HEK293T (cell line): ENCODE measurements at regions not wholly inside any gene's neighbourhood (a gene's known extent, or its start where the extent isn't known, plus 50 kb on each side); places are given as distances from the start of the nearest gene placed in this dataset.

ENCODE experiments used
- CTCF ChIA-PET: fragments of 350-600 bp; formaldehyde crosslinking; extraction: SDS; loops from one replicate; lab custom pipeline; 2021; ENCODE audit warnings: antibody characterized with exemption, inconsistent platforms; lab: Yijun Ruan, JAX
- POLR2A ChIA-PET: fragments of 350-600 bp; formaldehyde crosslinking; extraction: SDS; loops from one replicate; lab custom pipeline; 2020; ENCODE audit warnings: antibody characterized with exemption, inconsistent platforms; lab: Yijun Ruan, JAX
- DNase-seq: peaks from one replicate; pipeline ENCODE4 v3.0.0; 2012; ENCODE audit warnings: mixed read lengths; ENCODE audit errors: extremely low spot score
- ARNT ChIP-seq: fragments of 450-650 bp; IDR thresholded peaks from 2 replicates; pipeline ENCODE4 v1.6.1; 2017; ENCODE audit warnings: mild to moderate bottlenecking
- BHLHE40 ChIP-seq: fragments of 450-650 bp; IDR thresholded peaks from 2 replicates; pipeline ENCODE4 v1.6.1; 2016; ENCODE audit warnings: mild to moderate bottlenecking, moderate library complexity, borderline replicate concordance
- CTBP1 ChIP-seq: fragments of 450-650 bp; IDR thresholded peaks from 2 replicates; pipeline ENCODE4 v1.6.1; 2016; ENCODE audit warnings: borderline replicate concordance
- ELF4 ChIP-seq: fragments of 450-650 bp; IDR thresholded peaks from 2 replicates; pipeline ENCODE4 v1.6.1; 2017; ENCODE audit warnings: antibody characterized with exemption
- FOXA1 ChIP-seq: fragments of 450-650 bp; IDR thresholded peaks from 2 replicates; pipeline ENCODE4 v1.6.1; 2016; ENCODE audit warnings: mild to moderate bottlenecking
- FOXK2 ChIP-seq: fragments of 450-650 bp; IDR thresholded peaks from 2 replicates; pipeline ENCODE4 v1.6.1; 2016; ENCODE audit warnings: mild to moderate bottlenecking
- FOXM1 ChIP-seq: fragments of 450-650 bp; IDR thresholded peaks from 2 replicates; pipeline ENCODE4 v1.6.1; 2017; ENCODE audit warnings: mild to moderate bottlenecking, borderline replicate concordance
- HDGF ChIP-seq: fragments of 450-650 bp; IDR thresholded peaks from 2 replicates; pipeline ENCODE4 v1.6.1; 2017; ENCODE audit warnings: antibody characterized with exemption, borderline replicate concordance
- L3MBTL2 ChIP-seq: fragments of 450-650 bp; conservative IDR thresholded peaks from 2 replicates; pipeline ENCODE4 v1.6.1; 2016; ENCODE audit warnings: mild to moderate bottlenecking
- LEF1 ChIP-seq: fragments of 450-650 bp; IDR thresholded peaks from 2 replicates; pipeline ENCODE4 v1.6.1; 2017; ENCODE audit warnings: mild to moderate bottlenecking, borderline replicate concordance
- NFRKB ChIP-seq: fragments of 450-650 bp; IDR thresholded peaks from 2 replicates; pipeline ENCODE4 v1.6.1; 2016; ENCODE audit warnings: mild to moderate bottlenecking, moderate library complexity
- SP1 ChIP-seq: fragments of 450-650 bp; IDR thresholded peaks from 2 replicates; pipeline ENCODE4 v1.6.1; 2017
- SUZ12 ChIP-seq: fragments of 450-650 bp; IDR thresholded peaks from 2 replicates; pipeline ENCODE4 v1.6.1; 2016; ENCODE audit warnings: mild to moderate bottlenecking
- TARDBP ChIP-seq: fragments of 450-650 bp; IDR thresholded peaks from 2 replicates; pipeline ENCODE4 v1.6.1; 2016
- ZNF384 ChIP-seq: fragments of 450-650 bp; IDR thresholded peaks from 2 replicates; pipeline ENCODE4 v1.6.1; 2016
- TF ChIP-seq, protein P1 (sequence below): fragments of 450-650 bp; IDR thresholded peaks from 2 replicates; pipeline ENCODE4 v1.6.1; 2016

GRCh38 chr3:74814181-74814580 is 199.7 kb upstream of the CNTN3 start:
- no peak for DNase-seq
- ChIA-PET POLR2A (no interaction called here), CTCF (no interaction called here)
- no peak for TF ChIP-seq SP1
- no peak for TF ChIP-seq ELF4
- TF ChIP-seq ARNT = no peak
- no peak for TF ChIP-seq TARDBP
- no peak for TF ChIP-seq FOXM1
- TF ChIP-seq, protein P1, sequence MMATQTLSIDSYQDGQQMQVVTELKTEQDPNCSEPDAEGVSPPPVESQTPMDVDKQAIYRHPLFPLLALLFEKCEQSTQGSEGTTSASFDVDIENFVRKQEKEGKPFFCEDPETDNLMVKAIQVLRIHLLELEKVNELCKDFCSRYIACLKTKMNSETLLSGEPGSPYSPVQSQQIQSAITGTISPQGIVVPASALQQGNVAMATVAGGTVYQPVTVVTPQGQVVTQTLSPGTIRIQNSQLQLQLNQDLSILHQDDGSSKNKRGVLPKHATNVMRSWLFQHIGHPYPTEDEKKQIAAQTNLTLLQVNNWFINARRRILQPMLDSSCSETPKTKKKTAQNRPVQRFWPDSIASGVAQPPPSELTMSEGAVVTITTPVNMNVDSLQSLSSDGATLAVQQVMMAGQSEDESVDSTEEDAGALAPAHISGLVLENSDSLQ = no peak
- TF ChIP-seq HDGF = no peak
- TF ChIP-seq L3MBTL2 = no peak
- TF ChIP-seq NFRKB = no peak
- no peak for TF ChIP-seq ZNF384
- no peak for TF ChIP-seq FOXK2
- no peak for TF ChIP-seq SUZ12
- no peak for TF ChIP-seq FOXA1
- no peak for TF ChIP-seq CTBP1
- TF ChIP-seq LEF1 = no peak

GRCh38 chr3:74812756-74813155 is 198.3 kb upstream of the CNTN3 start:
- DNase-seq = no peak
- POLR2A ChIA-PET = no interaction called here
- TF ChIP-seq NFRKB (no peak), FOXM1 (no peak), ARNT (no peak), ELF4 (no peak), FOXK2 (no peak), FOXA1 (no peak), SUZ12 (no peak), BHLHE40 (no peak), CTBP1 (no peak), LEF1 (no peak)
- TF ChIP-seq, protein P1 = no peak
- CTCF ChIA-PET = no interaction called here

DNA sequence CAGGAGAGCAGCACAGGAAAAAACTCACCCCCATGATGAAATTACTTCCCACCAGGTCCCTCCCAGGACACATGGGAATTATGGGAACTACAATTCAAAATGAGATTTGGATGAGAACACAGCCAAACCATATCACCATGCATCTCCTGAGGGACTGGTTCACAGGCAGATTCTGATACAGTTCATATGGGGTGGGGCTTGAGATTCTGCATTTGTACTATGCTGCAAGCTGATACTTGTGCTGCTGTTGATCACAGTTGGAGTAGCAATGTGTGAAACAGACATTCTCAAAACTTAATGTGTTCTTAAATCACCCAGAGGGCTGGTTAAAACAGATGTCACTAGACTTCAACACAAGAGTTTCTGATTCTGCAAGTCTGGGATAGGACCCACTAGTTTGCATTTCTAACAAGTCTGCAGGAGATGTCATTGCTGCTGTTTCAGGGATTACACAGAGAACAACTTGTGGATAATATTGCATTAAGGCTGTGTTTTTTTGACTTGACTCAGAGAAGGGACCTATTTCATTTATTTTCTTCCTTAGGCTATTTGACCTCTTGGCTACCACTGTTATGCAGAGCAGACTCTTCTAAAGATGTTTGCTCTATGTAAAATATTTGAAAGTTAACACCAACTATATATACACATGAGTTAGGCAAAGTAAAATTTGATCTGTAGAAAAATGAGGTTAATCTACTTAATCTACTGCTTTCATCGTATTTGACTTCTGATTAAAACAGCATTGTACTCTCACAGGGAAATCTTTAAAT is 194.2 kb upstream of the CNTN3 start:
- POLR2A ChIA-PET = no interaction called here
- TF ChIP-seq BHLHE40 = no peak
- TF ChIP-seq ZNF384 = no peak
- no peak for TF ChIP-seq LEF1
- TF ChIP-seq ELF4 = no peak
- TF ChIP-seq CTBP1 = no peak
- TF ChIP-seq SUZ12 = no peak
- TF ChIP-seq L3MBTL2 = no peak
- no peak for TF ChIP-seq FOXK2
- no peak for TF ChIP-seq NFRKB
- TF ChIP-seq FOXA1 = no peak
- no peak for TF ChIP-seq SP1
- no peak for TF ChIP-seq ARNT
- no peak for TF ChIP-seq HDGF
- TF ChIP-seq FOXM1 = no peak
- no peak for TF ChIP-seq TARDBP
- TF ChIP-seq, protein P1 = no peak
- DNase-seq = no peak
- CTCF ChIA-PET = no interaction called here

DNA sequence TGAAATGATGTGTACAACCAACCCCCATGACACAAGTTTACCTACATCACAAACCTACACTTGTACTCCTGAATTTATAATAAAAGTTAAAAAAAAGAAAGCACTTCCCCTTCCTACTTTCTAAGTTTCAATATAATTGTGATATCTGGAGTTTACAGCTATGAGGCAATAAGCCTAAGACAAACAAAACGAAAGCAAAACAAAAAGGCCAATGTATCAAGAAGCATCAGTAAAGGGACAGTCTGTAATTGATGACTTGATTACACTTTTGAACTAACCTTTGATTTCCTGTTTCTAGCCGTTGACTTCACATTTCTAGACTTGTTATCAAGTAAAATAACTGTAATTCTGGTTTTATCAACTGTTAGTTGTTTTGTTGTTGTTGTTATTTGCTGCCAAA is 187.5 kb upstream of the CNTN3 start:
- ChIA-PET POLR2A (no interaction called here), CTCF (no interaction called here)
- TF ChIP-seq SUZ12 = no peak
- TF ChIP-seq FOXA1 = no peak
- TF ChIP-seq NFRKB = no peak
- no peak for TF ChIP-seq SP1
- no peak for DNase-seq

- ChIA-PET CTCF (no interaction called here), POLR2A (no interaction called here)
- no peak for DNase-seq
- TF ChIP-seq FOXA1 (no peak), HDGF (no peak), ELF4 (no peak), ZNF384 (no peak), SUZ12 (no peak), ARNT (no peak), CTBP1 (no peak), L3MBTL2 (no peak), BHLHE40 (no peak), TARDBP (no peak)
- TF ChIP-seq, protein P1 = no peak
Measured at GRCh38 chr3:74789111-74789510, 174.7 kb upstream of the CNTN3 start.

- TF ChIP-seq, protein P1 = no peak
- TF ChIP-seq FOXK2 (no peak), TARDBP (no peak), ARNT (no peak), FOXM1 (no peak), LEF1 (no peak), FOXA1 (no peak), SUZ12 (no peak), L3MBTL2 (no peak), HDGF (no peak), ELF4 (no peak), SP1 (no peak), BHLHE40 (no peak), ZNF384 (no peak), CTBP1 (no peak), NFRKB (no peak)
- no peak for DNase-seq
- ChIA-PET CTCF (no interaction called here), POLR2A (no interaction called here)
Measured at GRCh38 chr3:74787011-74787410, 172.6 kb upstream of the CNTN3 start.
